ENCODE measurements at regions not wholly inside any gene's neighbourhood (a gene's known extent, or its start where the extent isn't known, plus 50 kb on each side); places are given as distances from the start of the nearest gene placed in this dataset.

- WGBS, 2 donors: 50% methylated on average over 1 of the region's 1 CpG
- no peaks in the 10 kb centered on the region for H3K4me1 ChIP-seq
- no peak overlapping the region for H3K4me3 ChIP-seq
Observed at GRCh38 chr11:42972741-42973140, 339.1 kb upstream of the API5 start.

GRCh38 chr11:42974510-42975179 lies 337.2 kb upstream of the API5 start:
- TF ChIP-seq EP300 (IDR thresholded peaks at IDR 0.05) (no peak), POLR2A (IDR thresholded peaks at IDR 0.05) (no peak), CTCF (IDR thresholded peaks at IDR 0.05) (no peak)
- H3K4me1 ChIP-seq: no peaks in the 10 kb centered on the region
- H3K27me3 ChIP-seq: no peaks in the 10 kb centered on the region
- H3K27ac ChIP-seq: no peak overlapping the region
- H3K9me3 ChIP-seq: no peaks in the 10 kb centered on the region
- 75 to 81% methylated on average over 4 of the region's 4 CpGs for WGBS, 2 donors
- no peaks in the 10 kb centered on the region for H3K36me3 ChIP-seq
- H3K4me3 ChIP-seq: no peak overlapping the region
- DNase-seq (ENCODE audit: low spot score in 2 of 2): no peak

More at GRCh38 chr11:42972741-42973140, 339.1 kb upstream of the API5 start:
- Histone ChIP-seq H3K36me3 (no peaks in the 10 kb centered on the region), H3K9me3 (no peaks in the 10 kb centered on the region), H3K27me3 (no peaks in the 10 kb centered on the region), H3K27ac (no peak overlapping the region)
- no peak for TF ChIP-seq CTCF (IDR thresholded peaks at IDR 0.05)
- no peak for DNase-seq (ENCODE audit: low spot score in 2 of 2)

- Histone ChIP-seq H3K36me3 (no peaks in the 10 kb centered on the region), H3K27me3 (no peaks in the 10 kb centered on the region), H3K4me1 (no peaks in the 10 kb centered on the region), H3K4me3 (no peak overlapping the region), H3K27ac (no peak overlapping the region), H3K9me3 (no peaks in the 10 kb centered on the region)
- TF ChIP-seq POLR2A (IDR thresholded peaks at IDR 0.05): no peak
- TF ChIP-seq EP300 (IDR thresholded peaks at IDR 0.05): no peak
- TF ChIP-seq CTCF (IDR thresholded peaks at IDR 0.05): no peak
- no peak for DNase-seq (ENCODE audit: low spot score in 2 of 2)
- WGBS, 2 donors: 0% methylated on average over 1 of the region's 1 CpG
Observed at GRCh38 chr11:42975180-42975529, 336.6 kb upstream of the API5 start.

- WGBS, 2 donors: 56 to 59% methylated on average over 1 of the region's 1 CpG
- DNase-seq (ENCODE audit: low spot score in 2 of 2): no peak
- TF ChIP-seq POLR2A (IDR thresholded peaks at IDR 0.05): no peak
- no peak for TF ChIP-seq CTCF (IDR thresholded peaks at IDR 0.05)
- no peak for TF ChIP-seq EP300 (IDR thresholded peaks at IDR 0.05)
- Histone ChIP-seq H3K4me1 (no peaks in the 10 kb centered on the region), H3K9me3 (no peaks in the 10 kb centered on the region), H3K36me3 (no peaks in the 10 kb centered on the region), H3K4me3 (no peak overlapping the region), H3K27me3 (no peaks in the 10 kb centered on the region), H3K27ac (no peak overlapping the region)
Observed at GRCh38 chr11:42976636-42977217, 335.1 kb upstream of the API5 start.

GRCh38 chr11:42992594-42992993 lies 319.2 kb upstream of the API5 start:
- TF ChIP-seq EP300 (IDR thresholded peaks at IDR 0.05): no peak
- no peak for TF ChIP-seq CTCF (IDR thresholded peaks at IDR 0.05)
- TF ChIP-seq POLR2A (IDR thresholded peaks at IDR 0.05): no peak
- no peak for DNase-seq (ENCODE audit: low spot score in 2 of 2)
- Histone ChIP-seq H3K36me3 (no peaks in the 10 kb centered on the region), H3K4me3 (no peak overlapping the region), H3K27ac (no peak overlapping the region), H3K27me3 (no peaks in the 10 kb centered on the region), H3K9me3 (no peaks in the 10 kb centered on the region), H3K4me1 (no peaks in the 10 kb centered on the region)
- WGBS, 2 donors: 52 to 55% methylated on average over 2 of the region's 2 CpGs
